Sigmoid colon (tissue), 6 donors: ENCODE measurements at regions not wholly inside any gene's neighbourhood (a gene's known extent, or its start where the extent isn't known, plus 50 kb on each side); places are given as distances from the start of the nearest gene placed in this dataset.

Source experiments
- DNase-seq: peaks from one replicate; pipeline ENCODE4 v3.0.0-alpha.2; 2019
- H3K27ac ChIP-seq, 4 donors: fragments of 200-600 bp; sonication (generic); one replicate each; pipeline ENCODE4 v1.5.1; 2016 to 2019; ENCODE audit warnings: mild to moderate bottlenecking in 1 of 4
- H3K27me3 ChIP-seq, 3 donors: fragments of 200-600 bp; sonication (generic); one replicate each; pipeline ENCODE4 v1.5.1; 2019; ENCODE audit warnings: mild to moderate bottlenecking in 1 of 3
- H3K36me3 ChIP-seq, 4 donors: fragments of 200-600 bp; sonication (generic); one replicate each; pipeline ENCODE4 v1.5.1; 2016 to 2019
- H3K4me1 ChIP-seq, 4 donors: fragments of 200-600 bp; sonication (generic); one replicate each; pipeline ENCODE4 v1.5.1; 2017 to 2019
- H3K4me3 ChIP-seq, 4 donors: fragments of 200-600 bp; sonication (generic); one replicate each; pipeline ENCODE4 v1.5.1; 2017 to 2019; ENCODE audit warnings: mild to moderate bottlenecking in 2 of 4, moderate library complexity in 1 of 4
- H3K9me3 ChIP-seq, 4 donors: fragments of 200-600 bp in 3 of 4; sonication (generic) in 3 of 4; one replicate each; pipeline versions ENCODE4 v1.5.1 to v1.6.1; 2013 to 2019
- CTCF ChIP-seq, 4 experiments: fragments of 450-650 bp in 3 of 4; fragments of 200-600 bp in 1 of 4; IDR thresholded peaks; one replicate each; pipeline ENCODE4 v1.5.1; 2016 to 2019; ENCODE audit warnings: antibody characterized with exemption in 4 of 4, mild to moderate bottlenecking in 3 of 4, moderate library complexity in 2 of 4
- EP300 ChIP-seq, 4 donors: sonication (generic); formaldehyde crosslinking; IDR thresholded peaks; one replicate each; pipeline ENCODE4 v1.6.1; 2017; ENCODE audit warnings: antibody characterized with exemption in 4 of 4
- POLR2A ChIP-seq, 2 donors: fragments of 450-650 bp; IDR thresholded peaks; one replicate each; pipeline ENCODE4 v1.6.1; 2016; ENCODE audit warnings: antibody characterized with exemption in 2 of 2, mild to moderate bottlenecking in 2 of 2, moderate library complexity in 2 of 2
- POLR2AphosphoS5 ChIP-seq, 4 donors: sonication (generic); formaldehyde crosslinking; IDR thresholded peaks; one replicate each; pipeline ENCODE4 v1.6.1; 2017; ENCODE audit warnings: antibody characterized with exemption in 4 of 4
- WGBS, 2 donors: extraction: QIAGEN DNeasy Blood & Tissue Kit; methylation state at CpG; one replicate each; pipeline ENCODE4 v1.1.7; 2013; 5-methylcytosine and 5-hydroxymethylcytosine counted together
- intact Hi-C: fragments of 100-400 bp; cut with DNase I; formaldehyde crosslinking; loops from one replicate; pipeline ENCODE4 v1.15.1; 2023
- donor health status: healthy with polysubstance abuse.
- donor health status: healthy.

GRCh38 chr10:44478876-44479705, 94.2 kb upstream of the CXCL12 start:
- H3K27ac ChIP-seq: no peak overlapping the region
- WGBS, 2 donors: 76% methylated on average over 8 of the region's 8 CpGs
- no peak for DNase-seq
- no peaks in the 10 kb centered on the region for H3K9me3 ChIP-seq
- H3K36me3 ChIP-seq: no peaks in the 10 kb centered on the region
- H3K27me3 ChIP-seq: no peaks in the 10 kb centered on the region
- no peak overlapping the region for H3K4me3 ChIP-seq
- H3K4me1 ChIP-seq: no peaks in the 10 kb centered on the region
- no peak for TF ChIP-seq CTCF (IDR thresholded peaks at IDR 0.05)
- no peak for TF ChIP-seq POLR2AphosphoS5 (IDR thresholded peaks at IDR 0.05)
- TF ChIP-seq POLR2A (IDR thresholded peaks at IDR 0.05): no peak
- TF ChIP-seq EP300 (IDR thresholded peaks at IDR 0.05): no peak
- intact Hi-C loops: no loop called here

GRCh38 chr10:44492678-44493077, 107.8 kb upstream of the CXCL12 start:
- no peaks in the 10 kb centered on the region for H3K36me3 ChIP-seq
- H3K27ac ChIP-seq: no peak overlapping the region
- H3K27me3 ChIP-seq: no peaks in the 10 kb centered on the region
- intact Hi-C loops: no loop called here
- no peaks in the 10 kb centered on the region for H3K4me1 ChIP-seq
- DNase-seq: no peak
- no peaks in the 10 kb centered on the region for H3K9me3 ChIP-seq
- H3K4me3 ChIP-seq: no peak overlapping the region
- WGBS, 2 donors: 55 to 65% methylated on average over 3 of the region's 3 CpGs
- TF ChIP-seq POLR2AphosphoS5 (IDR thresholded peaks at IDR 0.05): no peak
- TF ChIP-seq POLR2A (IDR thresholded peaks at IDR 0.05): no peak
- TF ChIP-seq EP300 (IDR thresholded peaks at IDR 0.05): no peak
- TF ChIP-seq CTCF (IDR thresholded peaks at IDR 0.05): no peak

GRCh38 chr10:44498222-44498621, 113.3 kb upstream of the CXCL12 start:
- no peaks in the 10 kb centered on the region for H3K27me3 ChIP-seq
- TF ChIP-seq EP300 (IDR thresholded peaks at IDR 0.05): no peak
- no peak for TF ChIP-seq POLR2AphosphoS5 (IDR thresholded peaks at IDR 0.05)
- TF ChIP-seq CTCF (IDR thresholded peaks at IDR 0.05): no peak
- no peak for TF ChIP-seq POLR2A (IDR thresholded peaks at IDR 0.05)
- no peak overlapping the region for H3K27ac ChIP-seq
- intact Hi-C loops: no loop called here
- H3K36me3 ChIP-seq: no peaks in the 10 kb centered on the region
- H3K4me3 ChIP-seq: no peak overlapping the region
- no peaks in the 10 kb centered on the region for H3K4me1 ChIP-seq
- no peak for DNase-seq
- WGBS, 2 donors: 67 to 73% methylated on average over 5 of the region's 5 CpGs
- no peaks in the 10 kb centered on the region for H3K9me3 ChIP-seq

GRCh38 chr10:44500451-44500850, 115.6 kb upstream of the CXCL12 start:
- TF ChIP-seq CTCF (IDR thresholded peaks at IDR 0.05) (no peak), POLR2AphosphoS5 (IDR thresholded peaks at IDR 0.05) (no peak), EP300 (IDR thresholded peaks at IDR 0.05) (no peak)
- WGBS, 2 donors: 36 to 39% methylated on average over 1 of the region's 1 CpG
- intact Hi-C loops: no loop called here
- H3K4me3 ChIP-seq: no peak overlapping the region
- no peak for DNase-seq
- H3K4me1 ChIP-seq: no peaks in the 10 kb centered on the region
- H3K9me3 ChIP-seq: no peaks in the 10 kb centered on the region
- H3K27me3 ChIP-seq: no peaks in the 10 kb centered on the region
- no peak overlapping the region for H3K27ac ChIP-seq
- no peaks in the 10 kb centered on the region for H3K36me3 ChIP-seq

- Histone ChIP-seq H3K27me3 (no peaks in the 10 kb centered on the region), H3K9me3 (no peaks in the 10 kb centered on the region), H3K36me3 (no peaks in the 10 kb centered on the region), H3K4me1 (no peaks in the 10 kb centered on the region), H3K27ac (no peak overlapping the region), H3K4me3 (no peak overlapping the region)
- 63 to 79% methylated on average over 3 of the region's 3 CpGs for WGBS, 2 donors
- TF ChIP-seq CTCF (IDR thresholded peaks at IDR 0.05) (no peak), POLR2AphosphoS5 (IDR thresholded peaks at IDR 0.05) (no peak), POLR2A (IDR thresholded peaks at IDR 0.05) (no peak), EP300 (IDR thresholded peaks at IDR 0.05) (no peak)
- DNase-seq: no peak
- intact Hi-C loops: no loop called here
These were observed 121.5 kb upstream of the CXCL12 start for GRCh38 chr10:44506386-44506785.
